ENCODE measurements at regions not wholly inside any gene's neighbourhood (a gene's known extent, or its start where the extent isn't known, plus 50 kb on each side); places are given as distances from the start of the nearest gene placed in this dataset.

- Histone ChIP-seq H2AFZ (ENCODE audit: low read depth) (no peak overlapping the region), H3K27me3 (ENCODE audit: insufficient read depth) (no peaks in the 10 kb centered on the region), H3K9ac (no peak overlapping the region), H3K9me3 (no peaks in the 10 kb centered on the region), H4K20me1 (ENCODE audit: insufficient read depth) (no peaks in the 10 kb centered on the region), H3K9me2 (no peaks in the 10 kb centered on the region), H3K27ac (ENCODE audit: low read depth in 2 of 2, low read length in 1 of 2) (no peak overlapping the region), H3K4me2 (no peak overlapping the region), H3K4me3 (ENCODE audit: low read depth in 2 of 2, low read length in 1 of 2) (no peak overlapping the region), H3F3A (replicated peaks; ENCODE audit: insufficient read depth) (no peaks in the 10 kb centered on the region), H3K79me2 (ENCODE audit: insufficient read depth) (no peaks in the 10 kb centered on the region), H3K36me3 (replicated peaks in 1 of 2; ENCODE audit: control insufficient read depth in 1 of 2, insufficient read depth in 2 of 2, low read length in 1 of 2) (no peaks in the 10 kb centered on the region), H3K4me1 (ENCODE audit: control insufficient read depth in 1 of 2, insufficient read depth in 2 of 2, low read depth in 1 of 2, low read length in 1 of 2) (no peaks in the 10 kb centered on the region; a peak in 1 of 4 replicates)
- TF ChIP-seq TCF12 (IDR thresholded peaks at IDR 0.05) (no peak), JUND (IDR thresholded peaks at IDR 0.05) (no peak), GABPA (IDR thresholded peaks at IDR 0.05; ENCODE audit: low read depth) (no peak), SMC3 (IDR thresholded peaks at IDR 0.05; ENCODE audit: low read depth, low read length) (no peak), FOXM1 (IDR thresholded peaks at IDR 0.05; ENCODE audit: low read depth) (no peak), CHD2 (IDR thresholded peaks at IDR 0.05; ENCODE audit: low read length, partially characterized antibody) (no peak), CTCF (IDR thresholded peaks at IDR 0.05) (no peak), ELF1 (IDR thresholded peaks at IDR 0.05) (no peak)
- 11% methylated on average over 2 of the region's 2 CpGs for WGBS (ENCODE audit: low lambda C conversion rate)
- ChIA-PET CTCF (no interaction called here), POLR2A (no interaction called here)
- no peak for DNase-seq
These were observed 57.0 kb upstream of the ZNF536 start for GRCh38 chr19:30315159-30315558.

GRCh38 chr19:30316000-30316491 is 56.1 kb upstream of the ZNF536 start:
- 39% methylated on average over 4 of the region's 4 CpGs for WGBS (ENCODE audit: low lambda C conversion rate)
- no peak overlapping the region for H2AFZ ChIP-seq (ENCODE audit: low read depth)
- ChIA-PET POLR2A (no interaction called here), CTCF (no interaction called here)
- TF ChIP-seq ELF1 (IDR thresholded peaks at IDR 0.05): no peak
- TF ChIP-seq ZBTB33 (IDR thresholded peaks at IDR 0.05; ENCODE audit: borderline replicate concordance, low read depth): no peak
- no peak for TF ChIP-seq USF1 (IDR thresholded peaks at IDR 0.05; ENCODE audit: borderline replicate concordance, low read depth)
- TF ChIP-seq FOXJ3 (CRISPR knock-in tag; IDR thresholded peaks at IDR 0.05): no peak
- no peak for TF ChIP-seq NFIC (IDR thresholded peaks at IDR 0.05; ENCODE audit: borderline replicate concordance)
- TF ChIP-seq NRF1 (IDR thresholded peaks at IDR 0.05; ENCODE audit: low read depth, low read length): no peak
- no peaks in the 10 kb centered on the region for H3F3A ChIP-seq (replicated peaks; ENCODE audit: insufficient read depth)
- H3K4me2 ChIP-seq: no peak overlapping the region
- H3K9me2 ChIP-seq: no peaks in the 10 kb centered on the region
- H4K20me1 ChIP-seq (ENCODE audit: insufficient read depth): no peaks in the 10 kb centered on the region
- H3K79me2 ChIP-seq (ENCODE audit: insufficient read depth): no peaks in the 10 kb centered on the region
- no peak overlapping the region for H3K4me3 ChIP-seq (ENCODE audit: low read depth in 2 of 2, low read length in 1 of 2)
- no peak overlapping the region for H3K27ac ChIP-seq (ENCODE audit: low read depth in 2 of 2, low read length in 1 of 2)
- no peaks in the 10 kb centered on the region for H3K27me3 ChIP-seq (ENCODE audit: insufficient read depth)
- no peaks in the 10 kb centered on the region for H3K9me3 ChIP-seq
- DNase-seq: no peak
- H3K4me1 ChIP-seq (ENCODE audit: control insufficient read depth in 1 of 2, insufficient read depth in 2 of 2, low read depth in 1 of 2, low read length in 1 of 2): no peaks in the 10 kb centered on the region; a peak in 1 of 4 replicates
- no peak overlapping the region for H3K9ac ChIP-seq
- H3K36me3 ChIP-seq (replicated peaks in 1 of 2; ENCODE audit: control insufficient read depth in 1 of 2, insufficient read depth in 2 of 2, low read length in 1 of 2): no peaks in the 10 kb centered on the region

All from SK-N-SH (cell line).